ENCODE measurements at regions not wholly inside any gene's neighbourhood (a gene's known extent, or its start where the extent isn't known, plus 50 kb on each side); places are given as distances from the start of the nearest gene placed in this dataset.

DNA sequence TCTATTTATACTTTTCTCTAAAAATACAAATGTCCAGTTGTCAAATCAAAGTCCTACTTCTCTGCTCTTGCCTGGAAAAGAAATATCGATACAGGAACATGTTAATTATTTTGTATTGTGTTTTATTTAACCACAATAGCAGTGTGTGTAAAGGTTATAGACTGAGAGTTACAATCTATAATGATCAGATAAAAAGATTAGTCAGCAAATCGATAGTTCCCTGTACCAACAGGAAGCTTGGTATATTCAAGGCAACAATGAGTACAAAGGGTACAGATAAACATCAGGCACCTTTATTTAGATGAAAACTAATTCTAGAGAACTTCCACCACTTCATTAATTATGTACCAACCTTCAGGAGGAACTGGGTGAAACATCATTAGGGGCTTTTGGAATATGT is 469.5 kb downstream of the GBA3 start:
- TF ChIP-seq, protein P1, sequence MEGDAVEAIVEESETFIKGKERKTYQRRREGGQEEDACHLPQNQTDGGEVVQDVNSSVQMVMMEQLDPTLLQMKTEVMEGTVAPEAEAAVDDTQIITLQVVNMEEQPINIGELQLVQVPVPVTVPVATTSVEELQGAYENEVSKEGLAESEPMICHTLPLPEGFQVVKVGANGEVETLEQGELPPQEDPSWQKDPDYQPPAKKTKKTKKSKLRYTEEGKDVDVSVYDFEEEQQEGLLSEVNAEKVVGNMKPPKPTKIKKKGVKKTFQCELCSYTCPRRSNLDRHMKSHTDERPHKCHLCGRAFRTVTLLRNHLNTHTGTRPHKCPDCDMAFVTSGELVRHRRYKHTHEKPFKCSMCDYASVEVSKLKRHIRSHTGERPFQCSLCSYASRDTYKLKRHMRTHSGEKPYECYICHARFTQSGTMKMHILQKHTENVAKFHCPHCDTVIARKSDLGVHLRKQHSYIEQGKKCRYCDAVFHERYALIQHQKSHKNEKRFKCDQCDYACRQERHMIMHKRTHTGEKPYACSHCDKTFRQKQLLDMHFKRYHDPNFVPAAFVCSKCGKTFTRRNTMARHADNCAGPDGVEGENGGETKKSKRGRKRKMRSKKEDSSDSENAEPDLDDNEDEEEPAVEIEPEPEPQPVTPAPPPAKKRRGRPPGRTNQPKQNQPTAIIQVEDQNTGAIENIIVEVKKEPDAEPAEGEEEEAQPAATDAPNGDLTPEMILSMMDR (IDR thresholded peaks at IDR 0.05; ENCODE audit: low read length): no peak
- TF ChIP-seq EZH2 (optimal IDR thresholded peaks at IDR 0.05; ENCODE audit: low read depth, low read length): no peak
